ENCODE measurements at regions not wholly inside any gene's neighbourhood (a gene's known extent, or its start where the extent isn't known, plus 50 kb on each side); places are given as distances from the start of the nearest gene placed in this dataset.
"Not testable (repeated sequence)": the region's sequence is repeated elsewhere in the genome, so short reads cannot be mapped to it uniquely, and the experiment has no call there.

DNA sequence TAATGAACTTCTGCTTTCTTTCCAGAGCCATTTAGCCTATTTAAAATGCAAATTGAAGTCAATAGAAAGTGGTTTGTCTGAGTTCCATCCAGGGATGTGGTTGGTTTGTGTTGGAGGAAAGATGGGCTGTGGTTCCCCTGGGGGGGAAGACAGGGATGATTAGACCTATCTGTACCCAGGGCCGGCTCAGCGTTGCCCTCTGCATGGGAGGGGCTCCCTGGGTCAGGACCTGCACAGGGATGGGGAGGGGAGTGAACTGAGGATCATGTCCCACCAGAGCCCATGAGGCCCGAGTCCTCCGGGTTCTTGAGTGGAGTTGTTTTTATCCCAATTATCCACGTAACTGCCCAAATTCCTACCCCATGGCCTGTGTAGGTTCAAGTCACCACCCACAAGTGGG, 76.9 kb upstream of the SFSWAP start:
- DNase-seq (ENCODE audit: low read depth): no peak
- no peaks in the 10 kb centered on the region for H3K27me3 ChIP-seq (ENCODE audit: control insufficient read depth, insufficient read depth, low read length)
- ChIA-PET CTCF (no interaction called here), POLR2A (no interaction called here)
- H3K36me3 ChIP-seq (ENCODE audit: control insufficient read depth, insufficient read depth, low read length): no peaks in the 10 kb centered on the region
- TF ChIP-seq, protein P1, sequence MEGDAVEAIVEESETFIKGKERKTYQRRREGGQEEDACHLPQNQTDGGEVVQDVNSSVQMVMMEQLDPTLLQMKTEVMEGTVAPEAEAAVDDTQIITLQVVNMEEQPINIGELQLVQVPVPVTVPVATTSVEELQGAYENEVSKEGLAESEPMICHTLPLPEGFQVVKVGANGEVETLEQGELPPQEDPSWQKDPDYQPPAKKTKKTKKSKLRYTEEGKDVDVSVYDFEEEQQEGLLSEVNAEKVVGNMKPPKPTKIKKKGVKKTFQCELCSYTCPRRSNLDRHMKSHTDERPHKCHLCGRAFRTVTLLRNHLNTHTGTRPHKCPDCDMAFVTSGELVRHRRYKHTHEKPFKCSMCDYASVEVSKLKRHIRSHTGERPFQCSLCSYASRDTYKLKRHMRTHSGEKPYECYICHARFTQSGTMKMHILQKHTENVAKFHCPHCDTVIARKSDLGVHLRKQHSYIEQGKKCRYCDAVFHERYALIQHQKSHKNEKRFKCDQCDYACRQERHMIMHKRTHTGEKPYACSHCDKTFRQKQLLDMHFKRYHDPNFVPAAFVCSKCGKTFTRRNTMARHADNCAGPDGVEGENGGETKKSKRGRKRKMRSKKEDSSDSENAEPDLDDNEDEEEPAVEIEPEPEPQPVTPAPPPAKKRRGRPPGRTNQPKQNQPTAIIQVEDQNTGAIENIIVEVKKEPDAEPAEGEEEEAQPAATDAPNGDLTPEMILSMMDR (IDR thresholded peaks at IDR 0.05; ENCODE audit: insufficient read depth, low read depth, low read length): no peak
- H3K4me3 ChIP-seq (ENCODE audit: low read depth, low read length): no peak overlapping the region

DNA sequence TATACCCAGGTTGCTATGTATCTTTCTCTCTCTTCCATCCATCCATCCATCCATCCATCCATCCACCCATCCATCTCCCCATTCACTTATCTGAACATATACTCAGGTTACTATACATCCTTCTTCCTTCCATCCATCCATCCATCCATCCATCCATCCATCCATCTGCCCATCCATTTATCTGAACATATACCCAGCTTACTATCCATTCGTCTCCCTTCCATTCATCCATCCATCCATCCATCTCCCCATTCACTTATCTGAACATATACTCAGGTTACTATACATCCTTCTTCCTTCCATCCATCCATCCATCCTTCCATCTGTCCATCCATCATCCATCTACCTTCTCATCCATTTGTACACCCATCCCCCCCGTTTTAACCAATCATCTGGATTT, 75.9 kb upstream of the SFSWAP start:
- DNase-seq (ENCODE audit: low read depth); CTCF ChIA-PET; POLR2A ChIA-PET: not testable (repeated sequence)

GRCh38 chr12:131635491-131636122, 75.3 kb upstream of the SFSWAP start:
- ChIA-PET POLR2A (no interaction called here), CTCF (no interaction called here)
- Histone ChIP-seq H3K36me3 (ENCODE audit: control insufficient read depth, insufficient read depth, low read length) (no peaks in the 10 kb centered on the region), H3K4me3 (ENCODE audit: low read depth, low read length) (no peak overlapping the region), H3K27me3 (ENCODE audit: control insufficient read depth, insufficient read depth, low read length) (no peaks in the 10 kb centered on the region)
- TF ChIP-seq, protein P1 (IDR thresholded peaks at IDR 0.05; ENCODE audit: insufficient read depth, low read depth, low read length): no peak
- DNase-seq (ENCODE audit: low read depth): no peak

More for the DNA sequence above, 75.9 kb upstream of the SFSWAP start:
- not testable (repeated sequence) for H3K4me3 ChIP-seq (ENCODE audit: low read depth, low read length); H3K36me3 ChIP-seq (ENCODE audit: control insufficient read depth, insufficient read depth, low read length); H3K27me3 ChIP-seq (ENCODE audit: control insufficient read depth, insufficient read depth, low read length)

DNA sequence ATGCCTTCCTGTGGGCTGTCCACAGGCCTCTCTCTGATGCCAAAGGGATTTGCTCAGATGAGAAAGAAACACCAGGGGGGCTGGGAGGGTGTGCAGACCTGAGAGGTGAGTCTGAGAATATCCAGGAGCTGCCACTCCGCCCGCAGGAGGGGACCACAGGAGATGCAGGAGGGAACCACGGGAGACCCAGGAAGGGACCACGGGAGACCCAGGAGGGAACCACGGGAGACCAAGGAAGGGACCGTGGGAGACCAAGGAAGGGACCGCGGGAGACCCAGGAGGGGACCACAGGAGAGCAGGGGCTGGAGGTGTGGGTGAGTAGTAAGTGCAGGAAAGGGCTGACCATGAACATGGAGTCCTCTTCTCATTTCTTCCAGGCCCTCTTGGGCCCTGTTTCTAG, 74.6 kb upstream of the SFSWAP start:
- Histone ChIP-seq H3K4me3 (ENCODE audit: low read depth, low read length) (no peak overlapping the region), H3K27me3 (ENCODE audit: control insufficient read depth, insufficient read depth, low read length) (no peaks in the 10 kb centered on the region), H3K36me3 (ENCODE audit: control insufficient read depth, insufficient read depth, low read length) (no peaks in the 10 kb centered on the region)
- no peak for DNase-seq (ENCODE audit: low read depth)
- TF ChIP-seq, protein P1 (IDR thresholded peaks at IDR 0.05; ENCODE audit: insufficient read depth, low read depth, low read length): no peak
- CTCF ChIA-PET: no interaction called here
- POLR2A ChIA-PET: no interaction called here

DNA sequence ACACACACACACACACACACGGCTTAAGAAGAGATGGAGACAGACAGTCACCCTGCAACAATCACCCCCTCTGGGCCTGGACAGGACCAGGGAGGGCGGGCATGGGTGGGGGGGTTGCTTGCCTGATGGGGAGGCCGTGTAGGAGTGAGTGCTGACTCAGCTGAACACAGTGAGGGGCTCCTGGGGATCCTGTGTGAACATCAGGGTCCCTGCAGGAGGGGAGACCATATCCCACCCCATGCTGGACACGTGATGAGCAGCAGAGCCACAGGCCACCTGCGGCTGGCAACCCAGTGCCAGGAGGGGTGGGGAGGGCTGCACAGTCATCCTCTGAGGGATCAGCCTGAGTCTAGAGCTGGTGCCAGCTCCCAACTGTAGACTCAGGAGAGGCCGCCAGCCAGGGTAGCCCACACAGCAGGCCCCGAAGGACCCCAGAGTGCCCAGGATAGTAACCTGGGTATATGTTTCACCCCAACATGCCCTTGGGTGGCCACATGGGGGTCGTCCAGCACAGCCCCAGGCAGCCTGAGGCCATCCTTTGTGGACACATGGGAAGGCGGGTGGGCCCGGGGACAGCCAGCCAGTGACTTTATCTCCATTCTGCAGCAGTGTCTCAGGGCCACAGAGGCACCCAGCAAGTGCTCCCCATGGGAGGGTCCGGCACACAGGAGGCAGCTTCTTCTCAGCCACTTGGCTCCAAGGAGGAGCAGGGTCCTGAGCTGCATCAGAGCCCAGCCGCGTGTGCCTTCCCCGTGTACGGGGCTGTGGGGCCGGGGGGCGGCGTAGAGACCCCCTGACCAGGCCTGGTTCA, 73.7 kb upstream of the SFSWAP start:
- Histone ChIP-seq H3K4me3 (ENCODE audit: low read depth, low read length) (no peak overlapping the region), H3K27me3 (ENCODE audit: control insufficient read depth, insufficient read depth, low read length) (no peaks in the 10 kb centered on the region), H3K36me3 (ENCODE audit: control insufficient read depth, insufficient read depth, low read length) (no peaks in the 10 kb centered on the region)
- ChIA-PET POLR2A (no interaction called here), CTCF (no interaction called here)
- TF ChIP-seq, protein P1 (IDR thresholded peaks at IDR 0.05; ENCODE audit: insufficient read depth, low read depth, low read length): no peak
- DNase-seq (ENCODE audit: low read depth): no peak
